Astrocyte of the spinal cord (primary cell): ENCODE measurements at regions not wholly inside any gene's neighbourhood (a gene's known extent, or its start where the extent isn't known, plus 50 kb on each side); places are given as distances from the start of the nearest gene placed in this dataset.

ENCODE experiments used
- DNase-seq: peaks from one replicate; pipeline ENCODE4 v3.0.0; 2011; ENCODE audit warnings: low read depth, low spot score
- H3K4me3 ChIP-seq: 2 replicates; pipeline ENCODE4 v1.5.1; 2011; ENCODE audit warnings: low read depth, mild to moderate bottlenecking, low read length, moderate library complexity
- in situ Hi-C: cut with HindIII; loops from 2 replicates; pipeline ENCODE4 v1.10.0; 2017; ENCODE audit warnings: low sequenced_read_pairs
- TF ChIP-seq, protein P1 (sequence below): IDR thresholded peaks from 2 replicates; pipeline ENCODE4 v1.5.1; 2012; ENCODE audit warnings: low read depth, mild to moderate bottlenecking, low read length, inconsistent platforms

DNA sequence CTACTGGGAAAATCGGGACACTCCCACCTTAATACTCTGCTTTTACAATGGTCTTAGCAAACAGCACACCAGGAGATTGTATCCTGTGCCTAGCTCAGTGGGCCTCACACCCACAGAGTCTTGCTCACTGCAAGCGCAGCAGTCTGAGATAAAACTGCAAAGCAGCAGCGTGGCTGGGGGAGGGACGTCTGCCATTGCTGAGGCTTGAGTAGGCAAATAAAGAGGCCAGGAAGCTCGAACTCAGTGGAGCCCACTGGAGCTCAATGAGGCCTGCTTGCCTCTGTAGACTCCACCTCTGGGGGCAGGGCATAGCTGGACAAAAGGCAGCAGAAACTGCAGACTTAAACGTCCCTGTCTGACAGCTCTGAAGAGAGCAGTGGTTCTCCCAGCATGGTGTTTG, 1169.1 kb upstream of the EPHA6 start:
- TF ChIP-seq, protein P1, sequence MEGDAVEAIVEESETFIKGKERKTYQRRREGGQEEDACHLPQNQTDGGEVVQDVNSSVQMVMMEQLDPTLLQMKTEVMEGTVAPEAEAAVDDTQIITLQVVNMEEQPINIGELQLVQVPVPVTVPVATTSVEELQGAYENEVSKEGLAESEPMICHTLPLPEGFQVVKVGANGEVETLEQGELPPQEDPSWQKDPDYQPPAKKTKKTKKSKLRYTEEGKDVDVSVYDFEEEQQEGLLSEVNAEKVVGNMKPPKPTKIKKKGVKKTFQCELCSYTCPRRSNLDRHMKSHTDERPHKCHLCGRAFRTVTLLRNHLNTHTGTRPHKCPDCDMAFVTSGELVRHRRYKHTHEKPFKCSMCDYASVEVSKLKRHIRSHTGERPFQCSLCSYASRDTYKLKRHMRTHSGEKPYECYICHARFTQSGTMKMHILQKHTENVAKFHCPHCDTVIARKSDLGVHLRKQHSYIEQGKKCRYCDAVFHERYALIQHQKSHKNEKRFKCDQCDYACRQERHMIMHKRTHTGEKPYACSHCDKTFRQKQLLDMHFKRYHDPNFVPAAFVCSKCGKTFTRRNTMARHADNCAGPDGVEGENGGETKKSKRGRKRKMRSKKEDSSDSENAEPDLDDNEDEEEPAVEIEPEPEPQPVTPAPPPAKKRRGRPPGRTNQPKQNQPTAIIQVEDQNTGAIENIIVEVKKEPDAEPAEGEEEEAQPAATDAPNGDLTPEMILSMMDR = no peak
- in situ Hi-C loops = no loop called here

DNA sequence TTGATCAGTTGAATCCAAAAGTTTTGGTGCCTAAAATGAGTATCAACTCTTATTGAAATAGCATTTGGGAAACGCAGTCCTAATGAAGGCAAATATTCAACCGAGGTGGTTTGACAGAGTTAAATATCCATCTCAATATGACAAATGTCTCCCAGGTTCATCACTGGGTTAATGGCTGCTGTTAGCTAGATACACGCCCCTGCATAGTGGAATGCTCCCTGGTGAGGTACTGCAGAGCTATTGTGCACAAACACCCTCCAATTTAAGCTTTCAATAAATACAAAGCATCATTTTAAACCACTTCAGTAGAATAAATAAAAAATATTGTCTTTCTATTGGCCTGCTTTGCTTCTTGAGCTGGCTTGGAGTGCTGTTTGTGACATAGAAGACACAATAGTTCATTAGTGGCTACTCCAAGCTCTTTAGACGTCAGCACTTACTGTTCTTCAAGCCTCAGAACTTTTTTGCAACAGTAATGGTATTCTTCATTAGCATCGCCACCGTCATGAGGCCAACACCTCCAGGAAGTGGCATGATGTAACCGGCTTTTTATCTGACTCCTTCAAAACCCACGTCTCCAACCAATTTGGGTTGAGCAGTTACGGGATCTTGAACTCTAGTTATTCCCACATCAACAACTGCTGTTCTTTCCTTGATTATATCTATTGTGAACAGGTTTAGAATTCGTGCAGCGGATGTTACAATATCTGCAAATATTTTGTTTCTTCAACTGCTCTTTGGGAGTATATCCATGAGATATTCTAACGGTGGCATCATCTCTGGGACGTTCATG, 1159.6 kb upstream of the EPHA6 start:
- in situ Hi-C loops = no loop called here
- no peak for DNase-seq
- no peak overlapping the region for H3K4me3 ChIP-seq
- TF ChIP-seq, protein P1 = no peak

More for the DNA sequence above, 1169.1 kb upstream of the EPHA6 start:
- no peak overlapping the region for H3K4me3 ChIP-seq
- DNase-seq = no peak

DNA sequence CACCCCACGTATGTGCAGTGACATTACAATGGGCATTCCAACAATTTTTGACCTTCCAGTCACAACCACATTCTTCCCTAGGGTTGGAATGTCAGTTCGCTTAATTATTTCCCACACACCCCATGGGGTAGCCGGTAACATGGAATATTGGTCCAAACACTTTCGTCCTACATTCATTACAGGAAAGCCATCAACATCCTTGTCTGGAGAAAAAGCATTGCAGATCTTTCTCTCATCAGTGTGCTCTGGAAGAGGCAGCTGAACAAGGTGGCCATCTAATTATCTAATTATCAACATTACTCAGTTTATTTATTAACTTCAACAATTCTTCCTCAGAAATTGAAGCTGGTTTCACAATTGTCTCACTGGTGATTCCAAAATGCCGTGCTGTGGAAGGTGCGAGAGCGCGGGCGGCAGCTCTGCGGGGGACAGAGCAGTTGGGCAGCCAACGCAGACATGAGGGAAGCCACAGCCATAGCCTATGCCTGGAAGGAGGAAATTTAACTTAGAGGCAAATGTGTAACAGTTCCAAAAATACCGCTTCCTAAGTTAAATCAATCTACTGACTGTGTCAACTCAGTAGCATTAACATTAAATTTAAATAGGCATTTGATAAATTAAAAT, 1158.9 kb upstream of the EPHA6 start:
- TF ChIP-seq, protein P1 = no peak
- no peak overlapping the region for H3K4me3 ChIP-seq
- no peak for DNase-seq
- in situ Hi-C loops = no loop called here

DNA sequence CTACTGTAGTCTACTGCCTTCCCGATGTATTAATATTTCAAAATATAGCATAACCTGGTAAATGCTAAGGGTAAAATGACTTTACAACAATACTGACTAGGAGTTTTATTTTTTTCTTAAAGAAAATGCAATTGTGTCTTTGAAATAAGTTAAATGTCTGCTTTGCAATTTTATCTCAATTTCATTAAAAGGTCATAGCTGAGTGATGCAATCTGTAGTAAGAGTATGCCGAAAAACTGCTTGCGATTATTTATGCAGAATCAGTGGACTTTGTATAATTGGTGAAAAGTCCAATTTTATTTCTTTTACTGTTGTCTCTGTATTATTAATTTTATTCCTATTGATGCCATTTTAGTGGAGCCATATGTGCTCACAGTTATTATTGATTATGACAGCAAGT, 1143.6 kb upstream of the EPHA6 start:
- H3K4me3 ChIP-seq = no peak overlapping the region
- TF ChIP-seq, protein P1 = no peak
- in situ Hi-C loops = no loop called here
- no peak for DNase-seq

DNA sequence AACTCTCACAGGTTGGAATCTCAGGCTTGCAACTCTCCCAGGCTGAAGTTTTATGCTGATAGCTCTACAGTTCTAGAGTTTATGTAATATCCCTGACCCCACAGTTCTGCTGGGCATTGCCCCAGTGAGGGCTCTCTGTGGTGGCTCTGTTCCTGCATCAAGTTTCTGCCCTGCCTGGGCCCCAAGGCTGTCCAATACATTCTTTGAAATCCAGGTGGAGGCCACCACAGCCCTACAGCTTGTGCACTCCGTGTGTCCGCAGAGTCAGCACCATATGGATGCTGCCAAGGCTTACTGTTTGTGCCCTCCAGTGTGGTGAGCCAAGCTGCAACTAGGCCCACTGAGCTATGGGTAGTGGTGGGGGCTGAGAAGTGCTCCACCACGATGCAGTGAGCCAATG, 1141.2 kb upstream of the EPHA6 start:
- in situ Hi-C loops = no loop called here
- TF ChIP-seq, protein P1 = no peak
- DNase-seq = no peak
- no peak overlapping the region for H3K4me3 ChIP-seq

DNA sequence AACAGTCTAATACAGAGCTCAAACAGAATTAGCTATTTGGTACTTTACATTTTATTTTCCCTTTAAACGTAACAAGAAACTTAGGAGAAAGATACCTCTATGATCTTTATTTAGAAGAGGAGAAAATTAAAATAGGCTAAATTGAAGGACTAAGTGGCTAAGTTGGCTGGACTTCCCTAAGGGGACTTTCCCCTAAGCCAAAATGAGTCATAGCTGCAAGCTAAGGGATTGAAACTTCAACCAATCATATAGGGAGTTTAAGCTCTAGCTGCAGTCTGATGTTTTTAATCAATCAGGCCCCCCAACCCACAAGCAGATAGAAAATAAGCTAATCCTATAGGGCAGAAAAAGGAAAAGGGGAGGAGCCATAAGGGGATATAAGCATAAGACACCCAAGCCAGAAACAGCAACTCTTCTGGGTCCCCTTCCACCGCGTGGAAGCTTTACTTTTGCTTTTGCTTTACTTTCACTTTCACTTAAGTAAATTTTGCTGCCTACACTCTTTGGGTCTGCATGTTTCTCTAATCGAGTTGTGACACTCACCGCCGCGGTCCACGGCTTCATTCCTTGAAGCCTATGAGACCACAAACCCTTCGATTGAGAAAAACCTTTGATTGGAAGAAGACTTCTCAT, 1108.5 kb upstream of the EPHA6 start:
- TF ChIP-seq, protein P1 = no peak
- in situ Hi-C loops = no loop called here
- H3K4me3 ChIP-seq = no peak overlapping the region
- no peak for DNase-seq
